ENCODE measurements at regions not wholly inside any gene's neighbourhood (a gene's known extent, or its start where the extent isn't known, plus 50 kb on each side); places are given as distances from the start of the nearest gene placed in this dataset.
"Not testable (repeated sequence)": the region's sequence is repeated elsewhere in the genome, so short reads cannot be mapped to it uniquely, and the experiment has no call there.

DNA sequence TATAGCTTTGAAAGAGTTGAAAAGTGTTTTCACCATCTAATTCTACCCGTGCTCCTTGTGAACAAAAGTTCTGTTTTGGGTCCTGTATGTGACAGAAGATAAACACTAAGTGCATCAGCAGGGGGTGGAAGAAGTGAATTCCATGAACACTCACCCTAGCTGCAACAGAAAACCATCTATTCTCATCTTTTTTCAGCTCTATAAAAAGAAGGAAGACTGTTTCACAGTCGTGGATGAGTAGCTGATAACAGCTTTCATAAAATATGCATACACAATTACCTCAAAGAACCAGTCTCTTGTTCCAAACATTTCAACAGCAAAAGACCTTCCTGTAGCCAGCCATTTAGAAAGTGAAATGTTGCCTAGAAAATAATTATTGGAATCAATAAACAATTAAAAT lies 281.7 kb upstream of the RASGRP1 start:
- TF ChIP-seq CTCF (IDR thresholded peaks at IDR 0.05) (no peak), POLR2AphosphoS5 (IDR thresholded peaks at IDR 0.05) (no peak), EP300 (IDR thresholded peaks at IDR 0.05; ENCODE audit: low read depth) (no peak), POLR2A (IDR thresholded peaks at IDR 0.05) (no peak)
- Histone ChIP-seq H3K9me3 (no peaks in the 10 kb centered on the region), H3K4me1 (peaks cover 0 to 11% (median 8%) of the 10 kb centered on the region in 4 donors), H3K27ac (no peak overlapping the region), H3K4me3 (no peak overlapping the region), H3K36me3 (no peaks in the 10 kb centered on the region), H3K27me3 (no peaks in the 10 kb centered on the region)
- no peak for DNase-seq
- intact Hi-C loops (cut with DNase I; ENCODE audit: low total_unique reads) (loop anchor here (10.0 kb wide), 1 partner anchor 48 kb away; no protein-coding TSS in a partner anchor), in situ Hi-C loops (cut with MboI; ENCODE audit: low pct_ligation_motif_present in 1 of 4, low pct_unique_long_range_greater_than_20kb in 1 of 4, low sequenced_read_pairs in 3 of 4) (no loop called here)
- 47 to 50% methylated on average over 2 of the region's 2 CpGs for WGBS, 2 donors (ENCODE audit: low coverage in 1 of 2)

DNA sequence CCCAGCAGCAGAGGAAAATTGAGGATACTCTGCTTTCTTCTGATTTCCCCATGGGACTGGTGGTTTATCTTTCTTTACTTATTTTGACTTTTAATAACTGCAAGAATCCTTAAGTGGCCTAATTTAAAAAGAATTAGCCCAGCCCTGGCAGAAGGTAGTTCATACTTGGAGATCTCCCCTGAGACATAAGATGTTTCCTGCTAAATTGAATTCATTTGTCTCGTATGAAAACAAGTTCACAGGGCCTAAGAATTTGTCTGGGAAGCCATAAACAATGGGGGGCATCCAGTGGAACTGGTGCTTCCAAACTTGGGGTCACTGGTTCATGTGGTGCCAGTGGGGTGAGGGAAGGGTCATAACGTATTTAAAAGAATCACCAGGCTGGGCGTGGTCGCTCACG lies 283.1 kb upstream of the RASGRP1 start:
- TF ChIP-seq POLR2AphosphoS5 (IDR thresholded peaks at IDR 0.05) (no peak), CTCF (IDR thresholded peaks at IDR 0.05) (no peak)
- in situ Hi-C loops (cut with MboI; ENCODE audit: low pct_ligation_motif_present in 1 of 4, low pct_unique_long_range_greater_than_20kb in 1 of 4, low sequenced_read_pairs in 3 of 4), result no loop called here
- 90% methylated on average over 5 of the region's 5 CpGs; no CpG with 5 or more reads in 1 of the 2 donors for WGBS, 2 donors (ENCODE audit: low coverage in 1 of 2)

GRCh38 chr15:38849046-38849445 lies 284.4 kb upstream of the RASGRP1 start:
- Histone ChIP-seq H3K27me3 (no peaks in the 10 kb centered on the region), H3K4me3 (no peak overlapping the region), H3K9me3 (no peaks in the 10 kb centered on the region), H3K36me3 (no peaks in the 10 kb centered on the region), H3K4me1 (peaks cover 0 to 9% (median 7%) of the 10 kb centered on the region in 4 donors), H3K27ac (no peak overlapping the region)
- no peak for DNase-seq
- TF ChIP-seq CTCF (IDR thresholded peaks at IDR 0.05) (no peak), EP300 (IDR thresholded peaks at IDR 0.05; ENCODE audit: low read depth) (no peak), POLR2AphosphoS5 (IDR thresholded peaks at IDR 0.05) (no peak)
- WGBS, 2 donors (ENCODE audit: low coverage in 1 of 2), result 0 to 71% methylated on average over 1 of the region's 1 CpG
- intact Hi-C loops (cut with DNase I; ENCODE audit: low total_unique reads) (loop anchor here (10.0 kb wide), 1 partner anchor 46 kb away; no protein-coding TSS in a partner anchor), in situ Hi-C loops (cut with MboI; ENCODE audit: low pct_ligation_motif_present in 1 of 4, low pct_unique_long_range_greater_than_20kb in 1 of 4, low sequenced_read_pairs in 3 of 4) (no loop called here)

More for the DNA sequence above, 283.1 kb upstream of the RASGRP1 start:
- Histone ChIP-seq H3K4me3 (no peak overlapping the region), H3K27ac (no peak overlapping the region), H3K9me3 (no peaks in the 10 kb centered on the region), H3K4me1 (peaks cover 0 to 11% (median 8%) of the 10 kb centered on the region in 4 donors), H3K36me3 (no peaks in the 10 kb centered on the region), H3K27me3 (no peaks in the 10 kb centered on the region)
- no peak for DNase-seq
- intact Hi-C loops (cut with DNase I; ENCODE audit: low total_unique reads), result loop anchor here (10.0 kb wide), 1 partner anchor 47 kb away; no protein-coding TSS in a partner anchor

DNA sequence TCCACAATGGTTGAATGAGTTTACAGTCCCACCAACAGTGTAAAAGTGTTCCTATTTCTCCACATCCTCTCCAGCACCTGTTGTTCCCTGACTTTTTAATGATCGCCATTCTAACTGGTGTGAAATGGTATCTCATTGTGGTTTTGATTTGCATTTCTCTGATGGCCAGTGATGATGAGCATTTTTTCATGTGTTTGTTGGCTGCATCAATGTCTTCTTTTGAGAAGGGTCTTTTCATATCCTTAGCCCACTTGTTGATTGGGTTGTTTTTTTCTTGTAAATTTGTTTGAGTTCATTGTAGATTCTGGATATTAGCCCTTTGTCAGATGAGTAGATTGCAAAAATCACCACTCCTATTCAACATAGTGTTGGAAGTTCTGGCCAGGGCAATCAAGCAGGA lies 287.6 kb upstream of the RASGRP1 start:
- H3K36me3 ChIP-seq; H3K27ac ChIP-seq; H3K27me3 ChIP-seq; DNase-seq; intact Hi-C loops (cut with DNase I; ENCODE audit: low total_unique reads); H3K4me3 ChIP-seq; H3K9me3 ChIP-seq; in situ Hi-C loops (cut with MboI; ENCODE audit: low pct_ligation_motif_present in 1 of 4, low pct_unique_long_range_greater_than_20kb in 1 of 4, low sequenced_read_pairs in 3 of 4); H3K4me1 ChIP-seq: not testable (repeated sequence)
- WGBS, 2 donors (ENCODE audit: low coverage in 1 of 2), result 85% methylated on average over 1 of the region's 1 CpG; no CpG with 5 or more reads in 1 of the 2 donors

DNA sequence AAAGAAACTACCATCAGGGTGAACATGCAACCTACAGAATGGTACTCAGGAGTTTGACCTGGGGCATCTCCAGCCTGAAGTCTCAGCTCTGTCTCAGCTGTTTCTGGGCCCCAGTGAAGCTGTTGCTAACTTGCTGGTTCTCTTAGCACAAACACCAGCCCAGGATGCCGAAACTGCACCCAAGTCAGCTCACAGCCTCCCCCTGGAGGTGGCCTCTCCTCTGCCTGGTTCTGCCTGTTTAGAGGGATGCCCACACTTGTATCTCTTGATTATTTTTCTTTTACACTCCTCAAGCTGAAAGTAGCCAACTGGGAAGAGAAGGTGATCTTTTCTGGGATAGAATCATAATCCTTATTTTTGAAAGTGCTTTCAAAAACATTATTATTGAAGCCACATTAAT lies 289.0 kb upstream of the RASGRP1 start:
- TF ChIP-seq CTCF (IDR thresholded peaks at IDR 0.05), result no peak
- no peak for TF ChIP-seq EP300 (IDR thresholded peaks at IDR 0.05; ENCODE audit: low read depth)
- no peak for TF ChIP-seq POLR2AphosphoS5 (IDR thresholded peaks at IDR 0.05)
- no peak for TF ChIP-seq POLR2A (IDR thresholded peaks at IDR 0.05)
- Histone ChIP-seq H3K27ac (no peak overlapping the region), H3K27me3 (no peaks in the 10 kb centered on the region), H3K4me3 (no peak overlapping the region), H3K4me1 (no peaks in the 10 kb centered on the region), H3K36me3 (no peaks in the 10 kb centered on the region), H3K9me3 (no peaks in the 10 kb centered on the region)
- 58 to 60% methylated on average over 1 of the region's 1 CpG for WGBS, 2 donors (ENCODE audit: low coverage in 1 of 2)
- in situ Hi-C loops (cut with MboI; ENCODE audit: low pct_ligation_motif_present in 1 of 4, low pct_unique_long_range_greater_than_20kb in 1 of 4, low sequenced_read_pairs in 3 of 4) (no loop called here), intact Hi-C loops (cut with DNase I; ENCODE audit: low total_unique reads) (no loop called here)
- DNase-seq, result no peak

Measured in transverse colon (tissue), 4 donors.